Fibroblast of skin of abdomen (primary cell): ENCODE measurements at regions not wholly inside any gene's neighbourhood (a gene's known extent, or its start where the extent isn't known, plus 50 kb on each side); places are given as distances from the start of the nearest gene placed in this dataset.
"Not testable (repeated sequence)": the region's sequence is repeated elsewhere in the genome, so short reads cannot be mapped to it uniquely, and the experiment has no call there.

ENCODE experiments used
- DNase-seq: peaks from one replicate; pipeline ENCODE4 v3.0.0-alpha.2; 2013

DNA sequence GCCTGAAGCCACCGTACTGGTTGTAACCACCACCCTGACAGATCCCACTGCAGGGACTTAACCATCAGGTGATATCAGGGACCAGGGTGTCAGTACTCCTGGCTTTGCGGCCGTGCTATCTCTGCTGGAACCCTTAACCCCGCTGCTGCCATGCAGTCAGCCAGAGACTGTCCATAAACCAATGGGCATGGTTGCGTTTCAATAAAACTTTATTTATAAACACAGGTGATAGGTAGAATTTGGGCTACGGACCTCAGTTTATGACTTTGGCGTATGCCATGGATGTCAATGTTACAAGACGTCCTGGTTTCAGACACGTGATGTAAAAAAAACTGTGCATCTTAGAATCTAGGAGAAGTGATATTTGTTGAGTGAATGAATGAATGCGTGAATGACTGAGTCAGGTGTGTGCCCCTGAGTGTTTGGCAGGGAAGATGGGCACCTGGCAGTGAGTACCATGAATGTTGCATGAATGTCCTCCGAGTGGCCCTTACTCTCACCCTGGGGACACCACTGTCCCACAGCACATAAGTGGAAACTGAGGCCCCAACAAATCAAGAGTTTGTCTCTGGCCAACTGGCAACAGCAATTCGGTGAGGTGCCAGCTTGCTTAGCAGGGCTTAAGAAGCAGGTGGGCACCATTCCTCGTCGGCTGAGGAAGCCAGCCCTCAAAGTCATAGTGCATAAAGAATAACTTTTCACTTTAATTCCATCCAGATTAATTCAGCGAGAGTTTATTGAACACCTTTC lies 64.0 kb upstream of the APCDD1L start:
- DNase-seq, result no peak

DNA sequence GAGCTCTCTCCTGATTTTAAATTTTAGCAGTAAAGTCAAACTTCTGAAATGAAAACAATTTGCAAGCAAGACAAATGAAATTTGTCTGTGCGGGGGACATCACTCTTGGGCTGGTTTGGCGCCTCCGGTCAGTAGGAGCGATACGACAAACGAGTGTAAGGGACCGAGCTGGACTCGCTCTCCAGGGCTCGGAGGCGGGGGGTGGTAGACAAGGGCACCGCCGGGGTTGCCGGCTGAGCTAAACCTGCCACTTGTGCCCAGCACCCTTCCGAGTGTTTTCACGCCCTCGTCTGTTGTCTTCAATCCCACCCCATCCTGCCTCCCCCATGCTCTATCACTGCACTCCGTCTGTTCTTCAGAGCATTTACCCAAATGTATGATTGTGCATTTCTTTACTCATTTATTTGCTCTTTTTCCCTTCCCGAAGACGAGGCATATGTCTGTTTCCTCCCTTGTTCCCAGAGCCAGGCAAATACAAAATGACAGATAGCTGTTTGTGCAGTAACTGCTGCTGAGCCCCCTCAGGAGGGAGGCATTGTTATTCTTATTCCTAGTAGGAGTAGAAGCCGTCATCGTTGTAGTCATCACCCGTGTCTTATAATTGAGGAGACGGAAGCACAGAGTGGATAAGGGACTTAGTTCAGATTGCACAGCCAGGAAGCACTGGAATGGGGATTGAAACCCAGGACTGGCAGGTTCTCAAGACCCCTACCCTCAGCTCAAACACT lies 62.8 kb upstream of the APCDD1L start:
- DNase-seq, result no peak

DNA sequence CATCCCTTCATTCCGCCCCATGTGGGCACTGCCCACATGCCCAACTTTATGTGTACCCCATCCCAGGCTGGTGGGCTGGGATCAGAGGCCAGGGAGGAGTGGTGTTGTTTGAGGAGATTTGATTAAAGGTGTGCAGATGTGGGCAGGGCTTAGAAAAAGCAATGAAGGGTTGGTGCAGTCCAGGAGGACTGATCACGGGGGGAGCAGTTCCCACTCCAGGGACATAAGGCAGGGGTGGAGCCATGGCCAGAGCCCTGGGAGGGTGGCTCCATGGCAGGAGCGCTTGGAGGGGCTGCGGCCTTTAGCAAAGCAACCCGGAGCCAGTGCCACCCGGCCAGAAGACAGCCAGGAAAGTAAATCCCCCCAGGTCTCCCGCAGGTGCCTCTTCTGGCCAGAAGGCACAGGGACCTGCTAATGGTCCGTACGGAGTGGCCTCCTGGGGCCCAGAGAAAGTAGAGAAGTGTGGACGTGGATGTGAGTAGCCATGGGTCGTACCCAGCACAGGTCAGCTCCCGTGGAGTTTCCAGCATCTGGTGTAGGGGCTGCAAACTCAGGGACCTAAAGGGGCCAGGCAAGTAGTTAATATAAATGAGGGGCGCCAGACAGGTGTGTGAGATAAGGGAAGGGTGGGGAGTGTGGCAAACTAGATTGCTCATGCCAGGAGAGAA lies 62.1 kb upstream of the APCDD1L start:
- DNase-seq, result no peak

DNA sequence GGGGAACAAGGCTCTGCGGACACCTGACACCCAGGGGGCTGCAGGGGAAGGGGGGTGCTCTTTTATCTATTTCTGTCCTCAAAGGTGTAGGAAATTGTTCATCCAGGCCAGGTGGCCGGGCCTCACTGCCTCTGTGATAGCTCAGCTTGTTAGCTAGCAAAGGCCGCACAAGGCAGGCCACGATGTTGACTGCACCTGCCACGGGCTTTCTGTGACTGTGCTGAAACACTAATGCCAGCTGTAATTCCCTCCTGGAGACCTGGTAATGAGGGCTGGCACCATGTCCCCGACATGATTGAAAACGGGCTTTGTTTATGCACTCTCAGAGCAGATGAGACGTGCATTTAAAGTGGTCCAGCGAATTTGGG lies 61.4 kb upstream of the APCDD1L start:
- DNase-seq, result no peak

GRCh38 chr20:58575776-58576602 lies 60.8 kb upstream of the APCDD1L start:
- DNase-seq, result no peak

GRCh38 chr20:58574469-58574868 lies 59.3 kb upstream of the APCDD1L start:
- no peak for DNase-seq

DNA sequence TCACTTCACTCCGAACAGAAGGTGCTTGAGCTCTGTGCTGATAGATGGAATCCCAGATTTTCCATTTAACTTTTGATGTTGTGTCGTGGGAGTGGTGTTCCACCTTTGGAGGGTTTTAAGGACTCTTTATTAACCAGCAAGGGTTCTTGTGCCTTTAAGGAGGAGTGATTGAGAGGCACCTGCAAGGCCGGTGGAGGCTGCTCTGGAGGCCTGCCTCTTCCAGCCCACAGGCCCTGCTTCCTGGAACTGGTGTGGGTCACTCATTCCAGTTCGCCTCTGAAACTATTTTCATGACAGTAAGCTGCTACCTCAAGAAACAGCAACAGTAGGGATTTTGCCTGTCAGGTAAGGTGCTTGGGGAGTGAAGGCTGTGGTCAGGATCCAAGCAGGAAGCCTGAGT lies 58.8 kb upstream of the APCDD1L start:
- DNase-seq, result no peak

GRCh38 chr20:58573257-58573656 lies 58.1 kb upstream of the APCDD1L start:
- DNase-seq, result no peak

GRCh38 chr20:58572428-58572763 lies 57.2 kb upstream of the APCDD1L start:
- DNase-seq, result not testable (repeated sequence)

DNA sequence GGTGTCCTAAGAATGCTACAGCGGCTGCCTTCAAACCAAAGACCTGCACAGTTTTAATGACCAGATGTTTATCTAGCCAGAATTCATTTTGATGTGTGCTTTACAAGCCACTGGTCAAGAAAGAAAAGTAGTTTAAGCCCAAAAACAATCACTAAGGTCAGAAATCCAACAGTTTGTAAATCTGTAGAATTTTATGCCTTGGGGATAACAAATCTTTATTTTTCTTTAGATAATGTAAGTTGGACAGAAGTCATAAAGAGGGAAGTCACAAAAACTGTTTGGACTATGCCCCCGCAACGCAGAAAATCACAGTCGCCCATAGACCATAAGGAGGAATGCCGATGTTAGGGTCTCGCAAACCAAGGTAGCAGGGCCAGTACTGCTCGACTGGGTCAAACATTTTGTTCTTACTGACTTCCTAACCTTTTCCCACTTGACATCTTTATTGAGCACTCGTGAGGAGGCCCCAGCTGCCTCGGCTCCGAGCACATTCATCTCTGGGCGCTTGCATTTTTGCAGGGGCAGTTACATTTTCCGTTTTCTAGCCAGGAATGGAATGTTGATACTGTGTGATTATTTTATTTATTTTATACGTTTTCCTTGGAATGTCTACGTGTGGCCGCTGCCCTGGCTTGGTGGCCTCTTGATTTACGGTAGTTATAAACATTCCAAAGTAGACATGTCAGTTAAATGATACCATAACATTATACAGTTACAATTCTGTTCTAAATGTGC lies 56.7 kb upstream of the APCDD1L start:
- DNase-seq, result peak; percentile 80

DNA sequence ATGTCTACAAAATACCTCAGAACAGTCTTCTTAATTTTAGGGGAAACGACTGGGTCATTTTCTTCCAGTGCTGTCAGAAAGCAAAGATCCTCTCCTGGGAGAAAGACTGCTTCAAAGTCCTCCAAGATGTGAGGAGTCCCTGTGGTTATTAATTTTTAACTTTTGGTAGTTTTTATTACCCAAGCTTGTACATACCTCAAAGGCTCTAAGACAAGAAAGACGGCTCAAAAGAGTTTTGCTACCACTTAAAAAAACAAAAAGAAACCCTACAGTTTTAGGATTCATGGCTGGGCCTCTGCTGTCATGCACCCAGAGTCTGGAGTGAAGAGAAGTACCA lies 56.1 kb upstream of the APCDD1L start:
- DNase-seq, result no peak

DNA sequence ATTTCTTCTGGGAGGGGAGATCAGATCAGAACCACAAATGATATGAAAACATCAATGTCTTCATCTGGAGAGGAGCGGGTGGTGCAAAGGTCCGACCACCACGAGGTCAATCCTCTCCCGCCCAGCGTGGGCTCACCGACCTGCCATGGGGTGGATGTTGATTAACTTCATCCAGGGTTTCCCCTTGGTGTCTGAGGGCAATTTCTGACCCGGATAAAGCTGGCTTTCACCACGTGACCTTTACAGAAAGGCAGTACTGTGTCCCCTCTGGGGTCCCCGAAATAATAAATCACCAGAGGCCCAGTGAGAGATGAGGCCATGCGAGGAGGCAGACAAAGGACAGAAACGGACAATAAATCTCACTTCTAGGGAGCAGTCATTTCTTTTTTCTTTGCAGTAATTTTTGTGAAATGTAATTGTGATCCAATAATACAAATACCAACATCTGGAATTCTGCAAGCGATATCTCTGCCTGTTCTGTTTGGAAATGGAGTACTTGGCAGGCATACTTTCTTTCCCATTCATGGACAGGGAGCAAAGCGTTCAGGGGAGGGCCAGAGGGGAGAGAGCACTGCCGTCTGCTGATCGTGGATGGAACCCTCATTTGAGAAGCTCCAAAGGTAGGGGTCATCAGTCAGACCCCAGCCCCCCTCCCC lies 55.1 kb upstream of the APCDD1L start:
- peak; percentile 31 for DNase-seq

DNA sequence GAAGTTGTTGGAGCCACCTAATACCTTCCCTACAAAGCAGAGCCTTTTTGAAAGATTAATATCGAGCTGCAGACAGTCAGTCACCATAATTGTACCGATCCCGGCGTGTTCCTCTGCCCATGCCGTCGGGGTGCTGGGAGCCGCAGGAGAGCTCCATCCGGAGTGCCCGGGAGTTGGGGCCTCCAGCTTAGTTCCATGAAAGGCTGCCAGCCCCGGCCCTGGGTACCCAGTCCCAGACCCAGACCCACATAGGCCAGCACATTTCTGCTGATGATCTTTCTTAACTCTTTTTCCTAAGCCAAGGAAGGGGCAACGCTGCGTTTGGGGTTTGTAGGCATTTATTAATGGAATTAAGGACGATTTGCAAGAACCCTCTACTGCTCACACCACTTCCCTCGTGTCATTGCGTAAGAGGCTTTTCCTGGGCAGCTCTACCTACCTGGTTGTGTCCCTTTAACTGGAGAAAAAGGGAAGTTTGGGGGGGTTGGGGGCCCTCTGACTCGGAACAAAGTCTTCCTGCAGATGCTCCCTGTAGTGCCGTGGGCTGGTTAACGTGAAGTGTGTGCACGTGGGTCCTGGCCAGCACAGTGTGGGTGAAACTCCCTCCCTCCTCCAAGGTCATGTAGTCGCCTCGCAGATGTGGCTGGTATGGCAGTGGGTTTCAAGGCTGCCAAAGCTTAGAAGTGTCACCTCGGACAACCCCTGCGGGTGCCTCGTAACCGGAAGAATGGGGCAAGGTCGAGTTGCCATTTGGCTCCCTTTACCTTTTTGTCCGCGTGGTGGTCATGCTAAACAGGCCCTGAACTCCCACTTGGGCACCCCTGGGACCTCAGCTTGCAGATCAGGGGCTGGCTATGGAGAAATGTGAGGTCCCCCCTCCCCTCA lies 54.3 kb upstream of the APCDD1L start:
- no peak for DNase-seq

DNA sequence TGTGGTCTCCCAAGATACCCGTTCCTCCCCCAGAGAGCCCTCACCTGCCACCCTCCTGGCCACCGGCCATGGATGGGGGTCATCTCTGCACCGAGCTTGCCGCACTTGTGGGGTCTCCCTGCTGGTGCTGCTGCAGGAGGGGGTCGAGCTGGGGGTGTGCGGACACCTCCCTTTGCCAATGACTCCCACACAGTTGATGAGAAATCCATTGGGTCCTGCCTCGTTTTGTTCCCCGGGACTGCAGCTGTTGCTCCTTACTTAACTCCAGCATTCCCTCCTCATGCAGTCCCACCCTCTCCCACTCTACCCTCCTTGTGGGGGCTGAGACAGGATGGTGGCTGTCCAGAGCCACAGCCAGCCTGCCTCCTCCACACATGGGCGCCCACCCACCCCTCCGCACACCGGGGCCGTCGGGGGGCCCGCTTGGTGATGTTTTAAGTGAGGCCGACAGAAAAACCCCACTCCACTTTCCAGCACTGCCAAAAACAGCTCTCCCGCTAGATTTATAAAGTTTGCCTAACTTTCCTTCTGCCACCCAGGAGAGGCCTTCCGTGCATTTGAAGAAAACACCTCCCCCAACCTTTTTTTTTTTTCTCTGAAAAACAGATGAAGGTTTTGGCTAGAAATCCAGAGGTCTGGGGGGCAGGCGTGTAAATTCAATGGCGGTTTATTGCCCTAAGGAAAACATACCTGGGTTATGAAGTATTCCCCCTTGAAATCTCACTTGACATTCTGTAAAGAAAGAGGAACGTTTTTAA lies 53.5 kb upstream of the APCDD1L start:
- DNase-seq, result peak; percentile 60

GRCh38 chr20:58568126-58568482 lies 52.9 kb upstream of the APCDD1L start:
- DNase-seq, result no peak

DNA sequence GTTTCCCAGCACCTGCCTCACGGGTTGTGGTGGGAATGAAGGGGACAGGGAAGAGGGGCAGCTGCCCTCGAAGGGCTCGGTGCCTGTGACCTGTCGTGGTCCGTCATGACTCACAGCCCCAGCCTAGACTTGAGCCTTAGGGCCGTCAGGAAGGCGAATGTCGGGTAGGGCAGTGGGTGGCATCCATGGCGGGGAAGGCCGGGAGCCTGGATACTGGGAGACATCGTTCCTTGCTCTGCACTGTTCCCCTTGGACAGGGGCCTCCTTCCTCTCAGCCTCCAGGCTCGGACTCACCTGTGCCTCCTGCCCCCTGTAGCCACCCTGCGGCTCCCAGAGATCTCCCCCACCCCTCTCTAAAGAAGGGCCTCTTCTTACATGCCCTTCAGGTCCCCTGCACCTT lies 52.2 kb upstream of the APCDD1L start:
- no peak for DNase-seq

GRCh38 chr20:58566981-58567380 lies 51.8 kb upstream of the APCDD1L start:
- DNase-seq, result no peak

GRCh38 chr20:58565461-58566175 lies 50.4 kb upstream of the APCDD1L start:
- DNase-seq, result no peak
